H9 (cell line): ENCODE measurements at regions not wholly inside any gene's neighbourhood (a gene's known extent, or its start where the extent isn't known, plus 50 kb on each side); places are given as distances from the start of the nearest gene placed in this dataset.

Experiments used
- DNase-seq: peaks from one replicate; pipeline ENCODE4 v3.0.0-alpha.2; 2017
- H2AFZ ChIP-seq: one replicate; pipeline ENCODE4 v1.6.1; 2013; ENCODE audit warnings: mild to moderate bottlenecking, low read length, control low read depth, moderate library complexity
- H2AK5ac ChIP-seq: 2 replicates; pipeline ENCODE4 v1.6.1; 2013; ENCODE audit warnings: low read length, control low read depth, mixed read lengths; ENCODE audit not compliant: insufficient read length
- H2BK120ac ChIP-seq: one replicate; pipeline ENCODE4 v1.6.1; 2013; ENCODE audit warnings: low read depth, mild to moderate bottlenecking, low read length, control low read depth, inconsistent platforms; ENCODE audit not compliant: poor library complexity, severe bottlenecking
- H2BK12ac ChIP-seq: 2 replicates; pipeline ENCODE4 v1.6.1; 2013; ENCODE audit warnings: low read length, control low read depth, mixed read lengths, low read depth; ENCODE audit not compliant: insufficient read length
- H2BK15ac ChIP-seq: 2 replicates; pipeline ENCODE4 v1.6.1; 2013; ENCODE audit warnings: low read depth, low read length, control low read depth
- H2BK20ac ChIP-seq: one replicate; pipeline ENCODE4 v1.6.1; 2013; ENCODE audit warnings: low read depth, mild to moderate bottlenecking, low read length, control low read depth, inconsistent platforms; ENCODE audit not compliant: poor library complexity, severe bottlenecking
- H2BK5ac ChIP-seq: 2 replicates; pipeline ENCODE4 v1.6.1; 2013; ENCODE audit warnings: low read length, control low read depth, mixed read lengths; ENCODE audit not compliant: insufficient read length
- H3K14ac ChIP-seq: 2 replicates; pipeline ENCODE4 v1.6.1; 2013; ENCODE audit warnings: low read length, control low read depth; ENCODE audit not compliant: insufficient read depth
- H3K18ac ChIP-seq: 2 replicates; pipeline ENCODE4 v1.6.1; 2013; ENCODE audit warnings: low read depth, mild to moderate bottlenecking, mixed read lengths, low read length, control low read depth; ENCODE audit not compliant: insufficient read length
- H3K23ac ChIP-seq: 2 replicates; pipeline ENCODE4 v1.6.1; 2013; ENCODE audit warnings: low read length, control low read depth, mixed read lengths, low read depth; ENCODE audit not compliant: insufficient read length
- H3K23me2 ChIP-seq: 2 replicates; pipeline ENCODE4 v1.6.1; 2013; ENCODE audit warnings: low read depth, mild to moderate bottlenecking, mixed read lengths, low read length, control low read depth; ENCODE audit not compliant: insufficient read length, poor library complexity, severe bottlenecking
- H3K27ac ChIP-seq: 2 replicates; pipeline ENCODE4 v1.5.1; 2013; ENCODE audit warnings: low read length, control low read depth, mixed read lengths, low read depth; ENCODE audit not compliant: insufficient read length
- H3K27me3 ChIP-seq: 2 replicates; pipeline ENCODE4 v1.6.1; 2013; ENCODE audit warnings: low read length, control low read depth, inconsistent platforms; ENCODE audit not compliant: insufficient read depth
- H3K4ac ChIP-seq: 2 replicates; pipeline ENCODE4 v1.6.1; 2013; ENCODE audit warnings: low read depth, mild to moderate bottlenecking, control low read depth, inconsistent platforms, low read length, moderate library complexity
- H3K4me1 ChIP-seq: 2 replicates; pipeline ENCODE4 v1.6.1; 2013; ENCODE audit warnings: low read length, control low read depth, inconsistent platforms; ENCODE audit not compliant: insufficient read depth
- H3K4me2 ChIP-seq: 2 replicates; pipeline ENCODE4 v1.6.1; 2013; ENCODE audit warnings: low read length, control low read depth, mixed read lengths; ENCODE audit not compliant: insufficient read length, insufficient read depth
- H3K56ac ChIP-seq: 2 replicates; pipeline ENCODE4 v1.6.1; 2013; ENCODE audit warnings: low read depth, mild to moderate bottlenecking, mixed read lengths, low read length, control low read depth; ENCODE audit not compliant: insufficient read length
- H3K79me1 ChIP-seq: 2 replicates; pipeline ENCODE4 v1.6.1; 2013; ENCODE audit warnings: low read depth, mild to moderate bottlenecking, moderate library complexity, low read length, control low read depth, inconsistent platforms; ENCODE audit not compliant: insufficient read depth, poor library complexity, severe bottlenecking
- H3K79me2 ChIP-seq: 2 replicates; pipeline ENCODE4 v1.6.1; 2013; ENCODE audit warnings: low read length, control low read depth, inconsistent platforms; ENCODE audit not compliant: insufficient read depth
- H3K9ac ChIP-seq: 2 replicates; pipeline ENCODE4 v1.6.1; 2013; ENCODE audit warnings: low read length, control low read depth, mixed read lengths; ENCODE audit not compliant: insufficient read length; ENCODE audit errors: extremely low read depth
- H3K9me3 ChIP-seq: one replicate; pipeline ENCODE4 v1.6.1; 2013; ENCODE audit warnings: low read depth, low read length, inconsistent platforms; ENCODE audit not compliant: control insufficient read depth
- H3T11ph ChIP-seq: one replicate; pipeline ENCODE4 v1.6.1; 2013; ENCODE audit warnings: mild to moderate bottlenecking, low read length, control low read depth, inconsistent platforms
- H4K20me1 ChIP-seq: one replicate; pipeline ENCODE4 v1.6.1; 2013; ENCODE audit not compliant: control insufficient read depth, insufficient read length, insufficient read depth
- H4K5ac ChIP-seq: 2 replicates; pipeline ENCODE4 v1.6.1; 2013; ENCODE audit warnings: low read depth, mild to moderate bottlenecking, mixed read lengths, low read length, control low read depth; ENCODE audit not compliant: insufficient read length
- H4K8ac ChIP-seq: replicated peaks from 2 replicates; pipeline ENCODE4 v1.6.1; 2013; ENCODE audit warnings: low read length, control low read depth, mixed read lengths, low read depth; ENCODE audit not compliant: insufficient read length
- H4K91ac ChIP-seq: 2 replicates; pipeline ENCODE4 v1.6.1; 2013; ENCODE audit warnings: low read depth, mild to moderate bottlenecking, moderate library complexity, mixed read lengths, low read length, control low read depth; ENCODE audit not compliant: insufficient read length
- H3K27ac Mint-ChIP-seq, 3 experiments: 2 replicates in 2 of 3; 3 replicates in 1 of 3; pipeline ENCODE4 v1.8.0; 2020 to 2021; ENCODE audit warnings: mixed read lengths in 3 of 3, mild to moderate bottlenecking in 1 of 3, moderate library complexity in 1 of 3
- H3K27me3 Mint-ChIP-seq: 2 replicates; pipeline ENCODE4 v1.8.0; 2021; ENCODE audit warnings: low read depth, mild to moderate bottlenecking, moderate library complexity, mixed read lengths
- H3K36me3 Mint-ChIP-seq, 3 experiments: 2 replicates in 2 of 3; 3 replicates in 1 of 3; pipeline ENCODE4 v1.8.0; 2020 to 2021; ENCODE audit warnings: low read depth in 3 of 3, mixed read lengths in 3 of 3; ENCODE audit not compliant: insufficient read depth in 1 of 3
- H3K4me1 Mint-ChIP-seq, 2 experiments: 2 replicates each; pipeline ENCODE4 v1.8.0; 2020; ENCODE audit warnings: mixed read lengths in 2 of 2
- H3K4me3 Mint-ChIP-seq, 2 experiments: 2 replicates in 1 of 2; 3 replicates in 1 of 2; pipeline ENCODE4 v1.8.0; 2020 to 2021; ENCODE audit warnings: mild to moderate bottlenecking in 2 of 2, mixed read lengths in 2 of 2, moderate library complexity in 1 of 2
- H3K9me3 Mint-ChIP-seq, 2 experiments: 2 replicates in 1 of 2; 3 replicates in 1 of 2; pipeline ENCODE4 v1.8.0; 2020; ENCODE audit warnings: mild to moderate bottlenecking in 2 of 2, mixed read lengths in 2 of 2, moderate library complexity in 1 of 2
- CTCF ChIP-seq: fragments of 200-600 bp; sonication (generic); conservative IDR thresholded peaks from 3 replicates; pipeline ENCODE4 v1.8.0; 2021; ENCODE audit warnings: antibody characterized with exemption, mild to moderate bottlenecking
- WGBS: extraction: QIAGEN DNeasy Blood & Tissue Kit; methylation state at CpG from one replicate; pipeline ENCODE4 v1.1.7; 2013; ENCODE audit warnings: missing lambda C conversion rate, low lambda C conversion rate, mixed read lengths; ENCODE audit not compliant: insufficient read length; ENCODE audit errors: extremely low coverage; 5-methylcytosine and 5-hydroxymethylcytosine counted together

GRCh38 chr11:34825315-34825669 lies 90.9 kb downstream of the APIP start:
- no peak for DNase-seq
- no CpG with 5 or more reads among the region's 3 CpGs for WGBS
- Histone ChIP-seq H4K8ac (no peak overlapping the region), H3K56ac (no peak overlapping the region), H2BK20ac (no peak overlapping the region), H3T11ph (no peak overlapping the region), H3K4me1 (no peaks in the 10 kb centered on the region), H3K14ac (no peak overlapping the region), H2BK15ac (no peak overlapping the region), H3K18ac (no peak overlapping the region), H2BK5ac (no peak overlapping the region), H4K5ac (no peak overlapping the region), H3K79me1 (no peaks in the 10 kb centered on the region), H3K4me2 (no peak overlapping the region), H3K27ac (no peak overlapping the region), H4K20me1 (no peaks in the 10 kb centered on the region), H3K23ac (no peak overlapping the region), H3K23me2 (no peaks in the 10 kb centered on the region), H3K27me3 (no peaks in the 10 kb centered on the region), H2AFZ (no peak overlapping the region), H3K4ac (no peak overlapping the region), H4K91ac (no peak overlapping the region), H3K9me3 (no peaks in the 10 kb centered on the region), H3K9ac (no peak overlapping the region), H3K79me2 (no peaks in the 10 kb centered on the region), H2BK120ac (no peak overlapping the region), H2BK12ac (no peak overlapping the region), H2AK5ac (no peak overlapping the region)
- Mint-ChIP-seq H3K9me3 (no peaks in the 10 kb centered on the region), H3K27ac (peak overlapping the region in 2 of 3 experiments; percentile 25 to 72; a peak in 3 of 7 replicates), H3K27me3 (no peaks in the 10 kb centered on the region), H3K4me3 (no peak overlapping the region), H3K4me1 (peaks cover 20 to 21% of the 10 kb centered on the region in 2 experiments; a peak in 3 of 4 replicates), H3K36me3 (peaks cover 0 to 2% (median 0%) of the 10 kb centered on the region in 3 experiments; a peak in 2 of 7 replicates)
- no peak for TF ChIP-seq CTCF
